ENCODE measurements at regions not wholly inside any gene's neighbourhood (a gene's known extent, or its start where the extent isn't known, plus 50 kb on each side); places are given as distances from the start of the nearest gene placed in this dataset.

DNA sequence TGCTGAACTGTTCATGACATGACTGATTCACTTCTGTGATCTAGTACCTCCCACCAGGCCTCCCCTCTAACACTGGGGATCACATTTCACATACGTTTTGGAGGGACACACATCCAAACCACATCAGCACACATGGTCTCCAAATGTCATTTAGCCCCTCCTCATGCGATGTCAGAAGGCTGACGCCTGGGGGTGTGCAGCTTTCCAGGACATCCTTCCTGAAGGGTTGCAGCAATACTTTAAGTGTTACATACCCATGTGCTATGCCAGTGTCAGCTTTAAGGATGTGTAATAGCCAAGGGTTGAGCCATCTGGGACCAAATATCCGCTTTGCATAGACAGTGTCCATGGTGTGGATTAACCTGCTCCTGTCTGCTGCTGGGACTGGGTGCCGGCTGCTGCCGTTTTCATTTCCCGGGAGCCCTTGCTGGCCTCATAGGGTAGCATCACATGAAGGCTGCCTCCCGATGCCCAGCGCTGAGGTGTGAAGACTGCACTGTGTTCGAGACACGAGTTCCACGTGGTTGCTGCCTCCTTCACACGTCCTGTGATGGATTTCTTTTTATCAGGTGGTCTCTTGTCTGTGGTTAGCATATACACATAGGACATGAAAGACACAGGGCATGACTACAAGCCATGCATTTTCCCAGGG is 219.0 kb downstream of the THBS2 start:
- Histone ChIP-seq H3K4me2 (peak overlapping the region; percentile 59; the same call in 1 of the 2 replicates), H3K4me3 (ENCODE audit: low read depth in 2 of 2, low read length in 1 of 2) (no peak overlapping the region), H3F3A (replicated peaks; ENCODE audit: insufficient read depth) (peaks cover 16% of the 10 kb centered on the region), H2AFZ (ENCODE audit: low read depth) (peak overlapping the region; percentile 63), H3K9me2 (no peaks in the 10 kb centered on the region), H3K4me1 (ENCODE audit: control insufficient read depth in 1 of 2, insufficient read depth in 2 of 2, low read depth in 1 of 2, low read length in 1 of 2) (peaks cover 0 to 19% of the 10 kb centered on the region in 2 experiments; a peak in 2 of 4 replicates), H3K27ac (ENCODE audit: low read depth in 2 of 2, low read length in 1 of 2) (peak overlapping the region; percentile 18 to 55; a peak in 3 of 4 replicates), H3K9me3 (peaks cover 3% of the 10 kb centered on the region; the same call in 1 of the 2 replicates), H3K36me3 (replicated peaks in 1 of 2; ENCODE audit: control insufficient read depth in 1 of 2, insufficient read depth in 2 of 2, low read length in 1 of 2) (no peaks in the 10 kb centered on the region), H3K27me3 (ENCODE audit: insufficient read depth) (no peaks in the 10 kb centered on the region), H3K79me2 (ENCODE audit: insufficient read depth) (no peaks in the 10 kb centered on the region), H3K9ac (no peak overlapping the region), H4K20me1 (ENCODE audit: insufficient read depth) (no peaks in the 10 kb centered on the region)
- CTCF ChIA-PET, result interaction anchor here (1.4 kb wide), 1 partner anchor 42 kb away, joined by 3 read pairs; no protein-coding TSS in a partner anchor
- DNase-seq, result no peak
- 75% methylated on average over 13 of the region's 13 CpGs for WGBS (ENCODE audit: low lambda C conversion rate)
- POLR2A ChIA-PET, result interaction anchor here (0.6 kb wide), 1 partner anchor 179 kb away, joined by 3 read pairs; no protein-coding TSS in a partner anchor
- TF ChIP-seq CHD2 (IDR thresholded peaks at IDR 0.05; ENCODE audit: low read length, partially characterized antibody) (no peak), POLR2AphosphoS5 (IDR thresholded peaks at IDR 0.05; ENCODE audit: low read depth, low read length) (no peak), RCOR1 (IDR thresholded peaks at IDR 0.05; ENCODE audit: low read length) (no peak), SIN3A (IDR thresholded peaks at IDR 0.05; ENCODE audit: borderline replicate concordance, low read depth, low read length) (no peak), EP300 (IDR thresholded peaks at IDR 0.05; ENCODE audit: borderline replicate concordance in 1 of 2, low read depth in 1 of 2, low read length in 1 of 2) (no peak), GABPA (IDR thresholded peaks at IDR 0.05; ENCODE audit: low read depth) (no peak), NFIC (IDR thresholded peaks at IDR 0.05; ENCODE audit: borderline replicate concordance) (no peak), NRF1 (IDR thresholded peaks at IDR 0.05; ENCODE audit: low read depth, low read length) (no peak), RXRA (IDR thresholded peaks at IDR 0.05; ENCODE audit: borderline replicate concordance, low read depth) (no peak), YY1 (IDR thresholded peaks at IDR 0.05; ENCODE audit: low read depth) (no peak), TCF12 (IDR thresholded peaks at IDR 0.05) (no peak), FOXJ3 (CRISPR knock-in tag; IDR thresholded peaks at IDR 0.05) (no peak)
- TF ChIP-seq, protein P1, sequence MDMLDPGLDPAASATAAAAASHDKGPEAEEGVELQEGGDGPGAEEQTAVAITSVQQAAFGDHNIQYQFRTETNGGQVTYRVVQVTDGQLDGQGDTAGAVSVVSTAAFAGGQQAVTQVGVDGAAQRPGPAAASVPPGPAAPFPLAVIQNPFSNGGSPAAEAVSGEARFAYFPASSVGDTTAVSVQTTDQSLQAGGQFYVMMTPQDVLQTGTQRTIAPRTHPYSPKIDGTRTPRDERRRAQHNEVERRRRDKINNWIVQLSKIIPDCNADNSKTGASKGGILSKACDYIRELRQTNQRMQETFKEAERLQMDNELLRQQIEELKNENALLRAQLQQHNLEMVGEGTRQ (IDR thresholded peaks at IDR 0.05; ENCODE audit: borderline replicate concordance, low read depth, low read length), result no peak
- TF ChIP-seq, protein P2, sequence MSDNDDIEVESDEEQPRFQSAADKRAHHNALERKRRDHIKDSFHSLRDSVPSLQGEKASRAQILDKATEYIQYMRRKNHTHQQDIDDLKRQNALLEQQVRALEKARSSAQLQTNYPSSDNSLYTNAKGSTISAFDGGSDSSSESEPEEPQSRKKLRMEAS (IDR thresholded peaks at IDR 0.05; ENCODE audit: low read depth), result no peak
- TF ChIP-seq, protein P3, sequence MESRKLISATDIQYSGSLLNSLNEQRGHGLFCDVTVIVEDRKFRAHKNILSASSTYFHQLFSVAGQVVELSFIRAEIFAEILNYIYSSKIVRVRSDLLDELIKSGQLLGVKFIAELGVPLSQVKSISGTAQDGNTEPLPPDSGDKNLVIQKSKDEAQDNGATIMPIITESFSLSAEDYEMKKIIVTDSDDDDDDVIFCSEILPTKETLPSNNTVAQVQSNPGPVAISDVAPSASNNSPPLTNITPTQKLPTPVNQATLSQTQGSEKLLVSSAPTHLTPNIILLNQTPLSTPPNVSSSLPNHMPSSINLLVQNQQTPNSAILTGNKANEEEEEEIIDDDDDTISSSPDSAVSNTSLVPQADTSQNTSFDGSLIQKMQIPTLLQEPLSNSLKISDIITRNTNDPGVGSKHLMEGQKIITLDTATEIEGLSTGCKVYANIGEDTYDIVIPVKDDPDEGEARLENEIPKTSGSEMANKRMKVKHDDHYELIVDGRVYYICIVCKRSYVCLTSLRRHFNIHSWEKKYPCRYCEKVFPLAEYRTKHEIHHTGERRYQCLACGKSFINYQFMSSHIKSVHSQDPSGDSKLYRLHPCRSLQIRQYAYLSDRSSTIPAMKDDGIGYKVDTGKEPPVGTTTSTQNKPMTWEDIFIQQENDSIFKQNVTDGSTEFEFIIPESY (IDR thresholded peaks at IDR 0.05; ENCODE audit: borderline replicate concordance, low read depth), result no peak
